Lung (tissue), 11 donors: ENCODE measurements at regions not wholly inside any gene's neighbourhood (a gene's known extent, or its start where the extent isn't known, plus 50 kb on each side); places are given as distances from the start of the nearest gene placed in this dataset.

Experiments used
- ATAC-seq: fragments of 200-7000 bp; cut with Tn5 transposase; one replicate; pipeline ENCODE4 v1.9.1; 2020; ENCODE audit warnings: moderate number of reproducible peaks; ENCODE audit not compliant: insufficient read depth, low FRiP score
- DNase-seq, 3 donors: peaks; one replicate each; pipeline ENCODE4 v3.0.0-alpha.2; 2013 to 2017
- H3K27ac ChIP-seq, 2 donors: one replicate each; pipeline ENCODE4 v1.5.1; 2013; ENCODE audit warnings: mild to moderate bottlenecking in 2 of 2, moderate library complexity in 2 of 2, control low read depth in 1 of 2, inconsistent platforms in 1 of 2, low read depth in 1 of 2, low read length in 1 of 2
- H3K27me3 ChIP-seq, 3 donors: one replicate each; pipeline ENCODE4 v1.5.1; 2013; ENCODE audit warnings: low read length in 2 of 3; ENCODE audit not compliant: control insufficient read depth in 3 of 3, insufficient read depth in 3 of 3
- H3K36me3 ChIP-seq, 4 donors: one replicate each; pipeline ENCODE4 v1.5.1; 2013; ENCODE audit warnings: low read length in 4 of 4, mild to moderate bottlenecking in 1 of 4, moderate library complexity in 1 of 4; ENCODE audit not compliant: control insufficient read depth in 4 of 4, insufficient read depth in 4 of 4
- H3K4me1 ChIP-seq, 5 donors: one replicate each; pipeline ENCODE4 v1.5.1; 2013; ENCODE audit warnings: low read length in 5 of 5, mild to moderate bottlenecking in 2 of 5, moderate library complexity in 1 of 5; ENCODE audit not compliant: control insufficient read depth in 5 of 5, insufficient read depth in 5 of 5
- H3K4me3 ChIP-seq: one replicate; pipeline ENCODE4 v1.5.1; 2013; ENCODE audit warnings: mild to moderate bottlenecking, control low read depth, moderate library complexity
- H3K9ac ChIP-seq, 2 donors: one replicate each; pipeline ENCODE4 v1.5.1; 2013; ENCODE audit warnings: low read length in 2 of 2, control low read depth in 1 of 2; ENCODE audit not compliant: insufficient read depth in 1 of 2
- H3K9me3 ChIP-seq, 4 donors: one replicate each; pipeline ENCODE4 v1.5.1; 2013; ENCODE audit warnings: low read length in 3 of 4, mild to moderate bottlenecking in 1 of 4, moderate library complexity in 1 of 4; ENCODE audit not compliant: control insufficient read depth in 4 of 4, insufficient read depth in 3 of 4
- CTCF ChIP-seq: IDR thresholded peaks from 2 replicates; pipeline ENCODE4 v1.5.1; 2012; ENCODE audit warnings: mild to moderate bottlenecking; ENCODE audit errors: control extremely low read depth, extremely low read depth
- WGBS, 2 donors: extraction: QIAGEN DNeasy Blood & Tissue Kit; methylation state at CpG; one replicate each; pipeline ENCODE4 v1.1.7; 2013; 5-methylcytosine and 5-hydroxymethylcytosine counted together
- donor health status: control.
- donor health status: control.
- donor health status: Bipolar disorder and iron deficiency.
- donor health status: healthy.
- donor health status: DM: yes; HTN: yes; CAD: no.

GRCh38 chr11:27205779-27206570 lies 157.0 kb downstream of the CCDC34 start:
- H3K9me3 ChIP-seq = no peaks in the 10 kb centered on the region
- no peak overlapping the region for H3K4me3 ChIP-seq
- no peak overlapping the region for H3K9ac ChIP-seq
- TF ChIP-seq CTCF = no peak
- H3K27ac ChIP-seq = no peak overlapping the region
- H3K36me3 ChIP-seq = no peaks in the 10 kb centered on the region
- ATAC-seq (no peak), DNase-seq (no peak)
- H3K27me3 ChIP-seq = peaks cover 0 to 8% (median 0%) of the 10 kb centered on the region in 3 donors
- H3K4me1 ChIP-seq = peaks cover 0 to 17% (median 7%) of the 10 kb centered on the region in 5 donors

GRCh38 chr11:27205250-27205649 lies 157.8 kb downstream of the CCDC34 start:
- TF ChIP-seq CTCF = no peak
- 33 to 55% methylated on average over 3 of the region's 3 CpGs for WGBS, 2 donors
- no peak overlapping the region for H3K27ac ChIP-seq

GRCh38 chr11:27204529-27204928 lies 158.5 kb downstream of the CCDC34 start:
- Histone ChIP-seq H3K4me1 (peaks cover 0 to 17% (median 7%) of the 10 kb centered on the region in 5 donors), H3K9ac (no peak overlapping the region), H3K4me3 (no peak overlapping the region), H3K27ac (no peak overlapping the region), H3K36me3 (no peaks in the 10 kb centered on the region), H3K27me3 (peaks cover 0 to 10% (median 0%) of the 10 kb centered on the region in 3 donors), H3K9me3 (no peaks in the 10 kb centered on the region)
- TF ChIP-seq CTCF = no peak
- ATAC-seq = no peak
- WGBS, 2 donors = 63 to 85% methylated on average over 3 of the region's 3 CpGs
- no peak for DNase-seq

More at GRCh38 chr11:27205250-27205649, 157.8 kb downstream of the CCDC34 start:
- Histone ChIP-seq H3K9ac (no peak overlapping the region), H3K9me3 (no peaks in the 10 kb centered on the region), H3K4me1 (peaks cover 0 to 17% (median 7%) of the 10 kb centered on the region in 5 donors), H3K36me3 (no peaks in the 10 kb centered on the region), H3K27me3 (peaks cover 0 to 10% (median 0%) of the 10 kb centered on the region in 3 donors), H3K4me3 (no peak overlapping the region)
- no peak for ATAC-seq
- peak in 2 of 3 donors; percentile 57 to 66 for DNase-seq
